ENCODE measurements at regions not wholly inside any gene's neighbourhood (a gene's known extent, or its start where the extent isn't known, plus 50 kb on each side); places are given as distances from the start of the nearest gene placed in this dataset.

DNA sequence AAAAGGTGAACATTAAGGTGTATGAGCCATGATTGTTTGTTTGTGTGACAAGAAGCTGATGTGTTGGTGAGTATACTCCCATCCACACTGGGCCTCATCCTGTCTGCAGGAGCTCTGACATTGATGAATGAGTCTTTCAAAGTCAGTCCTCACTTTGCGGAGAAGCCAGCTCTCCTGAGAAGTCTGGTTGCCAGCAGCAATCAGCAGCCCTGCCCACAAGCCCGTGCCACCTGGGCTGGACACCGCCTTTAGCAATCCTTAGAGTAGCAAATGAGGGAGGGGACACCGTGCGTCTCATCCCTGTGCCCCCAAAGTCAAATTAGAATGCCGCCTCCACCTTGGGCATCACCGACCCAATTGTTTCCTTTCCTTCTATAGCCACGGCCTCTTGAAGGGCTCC is 174.8 kb upstream of the NECTIN1 start:
- Histone ChIP-seq H3K79me2 (ENCODE audit: insufficient read depth, low read length) (no peaks in the 10 kb centered on the region), H3K27me3 (ENCODE audit: control insufficient read depth in 2 of 2, insufficient read depth in 2 of 2, low read length in 2 of 2) (no peaks in the 10 kb centered on the region), H3K27ac (ENCODE audit: low read depth in 1 of 2, low read length in 2 of 2) (no peak overlapping the region), H3K4me1 (ENCODE audit: control insufficient read depth in 1 of 2, insufficient read depth in 2 of 2, low read length in 2 of 2) (no peaks in the 10 kb centered on the region), H3K9me3 (replicated peaks in 1 of 2; ENCODE audit: control insufficient read depth in 1 of 2, insufficient read depth in 1 of 2, low read length in 2 of 2) (no peaks in the 10 kb centered on the region), H3K9ac (ENCODE audit: insufficient read depth, low read length, poor library complexity, severe bottlenecking) (no peak overlapping the region), H2AFZ (ENCODE audit: insufficient read depth, low read depth, low read length, poor library complexity, severe bottlenecking) (no peak overlapping the region), H3K4me2 (replicated peaks; ENCODE audit: extremely low read depth, low read length, poor library complexity, severe bottlenecking) (no peak overlapping the region), H3K36me3 (replicated peaks in 1 of 2; ENCODE audit: control insufficient read depth in 1 of 2, insufficient read depth in 2 of 2, low read length in 2 of 2) (no peaks in the 10 kb centered on the region), H4K20me1 (ENCODE audit: insufficient read depth, low read length) (no peaks in the 10 kb centered on the region), H3K4me3 (replicated peaks in 1 of 3; ENCODE audit: low read depth in 2 of 3, low read length in 3 of 3) (no peak overlapping the region)
- 94% methylated on average over 3 of the region's 8 CpGs for WGBS (ENCODE audit: insufficient coverage)
- H3K9me3 Mint-ChIP-seq, result no peaks in the 10 kb centered on the region
- H3K36me3 Mint-ChIP-seq, result no peaks in the 10 kb centered on the region
- H3K4me3 Mint-ChIP-seq, result no peak overlapping the region
- H3K27me3 Mint-ChIP-seq (ENCODE audit: low read depth in 3 of 3), result peaks cover 10 to 14% (median 11%) of the 10 kb centered on the region in 3 donors
- H3K27ac Mint-ChIP-seq, result no peak overlapping the region
- no peaks in the 10 kb centered on the region for H3K4me1 Mint-ChIP-seq
- TF ChIP-seq, protein P1, sequence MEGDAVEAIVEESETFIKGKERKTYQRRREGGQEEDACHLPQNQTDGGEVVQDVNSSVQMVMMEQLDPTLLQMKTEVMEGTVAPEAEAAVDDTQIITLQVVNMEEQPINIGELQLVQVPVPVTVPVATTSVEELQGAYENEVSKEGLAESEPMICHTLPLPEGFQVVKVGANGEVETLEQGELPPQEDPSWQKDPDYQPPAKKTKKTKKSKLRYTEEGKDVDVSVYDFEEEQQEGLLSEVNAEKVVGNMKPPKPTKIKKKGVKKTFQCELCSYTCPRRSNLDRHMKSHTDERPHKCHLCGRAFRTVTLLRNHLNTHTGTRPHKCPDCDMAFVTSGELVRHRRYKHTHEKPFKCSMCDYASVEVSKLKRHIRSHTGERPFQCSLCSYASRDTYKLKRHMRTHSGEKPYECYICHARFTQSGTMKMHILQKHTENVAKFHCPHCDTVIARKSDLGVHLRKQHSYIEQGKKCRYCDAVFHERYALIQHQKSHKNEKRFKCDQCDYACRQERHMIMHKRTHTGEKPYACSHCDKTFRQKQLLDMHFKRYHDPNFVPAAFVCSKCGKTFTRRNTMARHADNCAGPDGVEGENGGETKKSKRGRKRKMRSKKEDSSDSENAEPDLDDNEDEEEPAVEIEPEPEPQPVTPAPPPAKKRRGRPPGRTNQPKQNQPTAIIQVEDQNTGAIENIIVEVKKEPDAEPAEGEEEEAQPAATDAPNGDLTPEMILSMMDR (IDR thresholded peaks at IDR 0.05), result no peak
- intact Hi-C loops (cut with micrococcal nuclease), result no loop called here
- DNase-seq, result no peak

GRCh38 chr11:119903389-119903788 is 174.4 kb upstream of the NECTIN1 start:
- WGBS (ENCODE audit: insufficient coverage), result 84% methylated on average over 4 of the region's 5 CpGs
- Histone ChIP-seq H4K20me1 (ENCODE audit: insufficient read depth, low read length) (no peaks in the 10 kb centered on the region), H3K4me2 (replicated peaks; ENCODE audit: extremely low read depth, low read length, poor library complexity, severe bottlenecking) (no peak overlapping the region), H3K9ac (ENCODE audit: insufficient read depth, low read length, poor library complexity, severe bottlenecking) (no peak overlapping the region), H3K4me3 (replicated peaks in 1 of 3; ENCODE audit: low read depth in 2 of 3, low read length in 3 of 3) (no peak overlapping the region), H3K27me3 (ENCODE audit: control insufficient read depth in 2 of 2, insufficient read depth in 2 of 2, low read length in 2 of 2) (no peaks in the 10 kb centered on the region), H3K79me2 (ENCODE audit: insufficient read depth, low read length) (no peaks in the 10 kb centered on the region), H3K27ac (ENCODE audit: low read depth in 1 of 2, low read length in 2 of 2) (no peak overlapping the region), H3K9me3 (replicated peaks in 1 of 2; ENCODE audit: control insufficient read depth in 1 of 2, insufficient read depth in 1 of 2, low read length in 2 of 2) (no peaks in the 10 kb centered on the region), H3K4me1 (ENCODE audit: control insufficient read depth in 1 of 2, insufficient read depth in 2 of 2, low read length in 2 of 2) (no peaks in the 10 kb centered on the region), H2AFZ (ENCODE audit: insufficient read depth, low read depth, low read length, poor library complexity, severe bottlenecking) (no peak overlapping the region), H3K36me3 (replicated peaks in 1 of 2; ENCODE audit: control insufficient read depth in 1 of 2, insufficient read depth in 2 of 2, low read length in 2 of 2) (no peaks in the 10 kb centered on the region)
- TF ChIP-seq, protein P1 (IDR thresholded peaks at IDR 0.05), result no peak
- intact Hi-C loops (cut with micrococcal nuclease), result no loop called here
- no peaks in the 10 kb centered on the region for H3K9me3 Mint-ChIP-seq
- H3K36me3 Mint-ChIP-seq, result no peaks in the 10 kb centered on the region
- DNase-seq, result no peak
- no peak overlapping the region for H3K27ac Mint-ChIP-seq
- no peaks in the 10 kb centered on the region for H3K4me1 Mint-ChIP-seq
- H3K27me3 Mint-ChIP-seq (ENCODE audit: low read depth in 3 of 3), result peaks cover 9 to 11% (median 11%) of the 10 kb centered on the region in 3 donors
- no peak overlapping the region for H3K4me3 Mint-ChIP-seq
